ENCODE measurements at regions not wholly inside any gene's neighbourhood (a gene's known extent, or its start where the extent isn't known, plus 50 kb on each side); places are given as distances from the start of the nearest gene placed in this dataset.

GRCh38 chr18:45447355-45448265 lies 167.7 kb upstream of the SLC14A2 start:
- no peak for DNase-seq

DNA sequence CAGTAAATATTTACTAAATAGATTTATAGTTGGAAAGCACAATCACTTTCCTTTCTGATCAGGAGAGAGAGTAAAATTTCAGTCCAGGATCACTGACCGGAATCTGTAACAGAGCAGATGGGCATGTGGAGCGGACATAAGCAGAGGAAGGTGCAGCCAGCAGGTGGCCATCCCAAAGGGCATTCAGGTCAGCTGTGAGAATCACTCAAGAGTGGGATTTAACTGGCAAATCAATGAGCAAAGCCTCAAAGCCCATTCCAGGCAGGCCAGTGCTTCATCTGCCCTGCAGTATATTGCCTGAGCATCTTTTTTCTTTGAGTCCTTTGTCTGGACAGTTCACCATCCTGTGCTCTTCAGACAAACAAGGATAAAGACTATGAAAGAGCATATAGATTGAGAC lies 166.4 kb upstream of the SLC14A2 start:
- no peak for DNase-seq

DNA sequence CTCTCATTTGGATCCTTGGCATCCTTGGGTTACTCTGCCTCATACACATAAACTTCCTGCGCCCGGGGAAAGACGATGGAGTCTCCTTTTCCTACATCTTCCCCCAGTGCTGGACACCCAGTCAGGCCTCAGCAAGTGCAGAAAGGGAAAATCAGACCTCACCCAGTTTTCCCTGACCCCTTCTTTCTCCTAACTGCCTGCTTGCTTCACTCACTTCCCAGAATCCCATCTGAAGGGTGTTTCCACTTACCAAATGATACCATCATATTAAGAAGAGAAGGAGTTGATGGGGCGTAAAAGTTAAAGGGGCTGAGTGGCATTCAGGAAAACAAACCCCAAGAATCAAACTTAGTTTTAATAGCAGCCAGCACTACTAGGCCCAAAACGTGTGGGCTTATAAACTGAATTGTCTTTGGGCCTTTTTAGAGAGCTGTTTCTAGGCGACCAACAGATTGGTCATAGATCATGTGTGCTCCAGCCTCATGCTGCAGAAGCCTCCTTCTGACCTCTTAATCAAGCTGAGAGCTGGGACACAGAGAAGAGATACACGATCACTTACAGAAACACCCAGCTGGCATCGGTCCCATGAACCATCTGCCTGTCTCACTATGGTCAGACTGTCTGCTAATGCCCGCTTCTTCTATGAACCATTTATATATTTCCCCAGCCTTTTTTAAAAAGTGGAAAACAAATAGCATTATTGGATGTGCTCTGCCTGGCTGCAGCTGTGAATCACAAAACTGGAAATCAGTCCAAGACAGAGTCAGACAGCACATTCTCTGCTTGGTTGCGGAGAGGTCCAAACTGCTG lies 165.7 kb upstream of the SLC14A2 start:
- no peak for DNase-seq

DNA sequence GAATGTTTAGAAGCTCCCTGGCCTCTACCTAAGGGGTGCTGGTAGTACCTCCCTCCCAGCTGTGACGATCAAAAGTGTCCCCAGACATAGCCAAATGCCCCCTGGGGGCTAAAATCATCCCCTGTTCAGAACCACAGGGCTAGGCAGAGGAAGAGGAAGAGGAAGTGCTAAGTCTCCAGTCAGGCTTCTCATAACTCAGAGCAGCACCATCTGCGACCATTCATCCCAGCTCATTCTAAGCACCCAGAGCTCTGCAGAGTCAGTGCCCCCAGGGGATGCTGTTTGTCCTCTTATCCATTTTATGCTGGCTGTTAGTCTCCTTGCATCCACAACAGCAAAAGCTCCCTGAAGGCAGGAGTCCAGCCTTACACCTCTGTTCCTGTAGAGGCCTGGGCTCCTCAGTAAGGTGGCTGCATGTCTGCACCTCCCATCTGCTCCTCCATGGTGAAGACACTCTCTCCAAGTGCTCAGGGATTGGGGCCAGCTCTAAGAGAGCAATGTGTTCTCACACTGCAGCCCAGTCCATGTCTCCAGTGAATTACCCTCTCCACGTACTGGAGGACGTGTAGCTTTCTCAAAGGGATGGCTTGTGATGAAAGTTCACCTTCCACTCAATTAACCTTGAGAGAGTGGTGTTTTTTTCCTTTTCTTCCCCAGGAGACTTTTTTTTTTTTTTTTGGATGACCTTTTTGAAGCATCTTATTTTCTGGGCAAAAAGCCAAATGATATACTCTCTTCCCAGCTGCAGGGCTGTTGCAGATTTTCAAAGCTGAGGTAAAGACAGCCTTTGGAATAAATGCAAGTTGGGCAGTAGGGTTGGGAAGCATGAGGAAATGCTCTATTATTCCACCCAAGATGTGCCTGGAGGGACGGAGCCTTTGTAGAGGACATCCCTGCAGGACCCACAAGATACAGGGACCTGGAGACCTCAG lies 158.9 kb upstream of the SLC14A2 start:
- no peak for DNase-seq

DNA sequence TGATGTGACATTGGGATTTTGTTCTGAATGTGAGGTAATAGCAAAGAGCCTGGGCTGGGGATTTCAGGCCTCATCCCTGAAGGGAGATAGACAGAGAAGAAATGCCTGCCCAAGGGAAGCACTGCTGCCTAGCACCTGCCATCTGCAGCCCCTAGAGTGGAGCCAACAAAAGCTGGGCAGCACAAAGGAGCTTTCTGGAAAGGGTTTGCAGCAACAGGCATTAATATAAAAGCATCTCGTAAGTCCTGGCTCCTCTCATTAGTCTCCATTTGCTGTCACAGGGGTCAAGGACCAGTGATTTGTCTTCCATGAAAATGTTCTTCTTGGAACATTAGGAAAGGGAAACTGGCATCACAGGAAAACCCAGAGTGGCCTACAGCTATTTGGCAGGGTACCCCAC lies 157.2 kb upstream of the SLC14A2 start:
- DNase-seq = no peak

DNA sequence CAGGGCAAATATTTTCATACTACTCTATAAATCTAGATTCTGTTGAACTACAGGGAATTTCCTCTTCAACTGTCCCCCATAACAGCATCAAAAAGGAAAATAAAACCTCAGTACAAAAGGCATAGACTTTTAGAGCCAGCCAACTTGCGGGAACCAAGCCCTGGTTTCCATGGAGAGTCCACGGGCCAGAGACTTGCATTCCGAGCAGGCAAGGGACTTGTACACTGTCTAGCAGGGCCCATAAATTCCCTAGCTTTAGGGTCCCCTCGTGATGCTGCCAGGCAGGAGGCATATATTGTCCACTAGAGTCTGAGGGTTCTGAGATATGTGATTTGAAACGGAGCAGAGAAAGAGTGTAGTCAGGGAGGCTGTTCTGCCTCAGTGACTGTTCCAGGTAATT lies 153.1 kb upstream of the SLC14A2 start:
- DNase-seq = no peak

GRCh38 chr18:45463451-45463850 lies 151.8 kb upstream of the SLC14A2 start:
- DNase-seq = no peak

DNA sequence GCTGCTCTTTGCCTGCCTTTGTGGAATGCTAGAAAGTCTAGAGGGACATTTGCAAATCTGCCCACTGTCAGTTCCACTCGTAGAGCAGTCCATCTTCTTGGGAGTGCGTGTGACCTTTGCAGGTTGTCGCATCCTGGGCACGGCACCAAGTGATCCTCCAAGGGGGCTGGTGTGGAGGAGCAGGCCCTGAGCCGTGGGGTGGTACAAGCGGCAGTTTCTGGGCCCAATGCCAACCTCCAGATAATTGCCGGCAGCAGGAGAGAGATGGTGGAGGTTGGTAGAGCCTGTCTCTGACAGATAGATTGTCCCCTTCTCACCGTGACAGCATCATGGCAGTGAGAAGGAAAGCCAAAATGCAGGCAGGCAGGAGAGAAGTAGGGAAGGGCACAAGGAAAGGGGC lies 150.7 kb upstream of the SLC14A2 start:
- DNase-seq = no peak

- no peak for DNase-seq
These were observed 148.0 kb upstream of the SLC14A2 start for GRCh38 chr18:45467293-45467692.

DNA sequence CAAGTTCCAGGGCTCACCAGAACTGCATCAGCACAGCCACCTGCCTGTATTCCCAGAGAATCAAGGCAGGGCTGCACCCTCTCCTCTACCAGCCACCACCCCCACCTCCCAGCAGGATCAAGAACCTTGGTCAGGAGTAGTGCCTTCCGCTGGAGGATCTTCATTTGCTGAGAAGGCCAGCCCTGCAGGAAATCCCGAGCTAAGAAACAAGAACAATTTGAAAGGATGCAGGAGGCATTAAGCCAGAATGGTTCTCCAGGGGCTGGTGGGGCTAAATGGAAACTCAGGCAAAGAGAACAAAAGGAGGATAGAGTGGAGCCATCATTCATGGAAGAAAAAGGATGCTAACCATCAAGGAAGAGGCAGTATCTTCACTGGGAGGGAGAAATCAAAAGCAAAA lies 147.3 kb upstream of the SLC14A2 start:
- DNase-seq = no peak

GRCh38 chr18:45478889-45479288 lies 136.4 kb upstream of the SLC14A2 start:
- no peak for DNase-seq

- no peak for DNase-seq
These were observed 134.9 kb upstream of the SLC14A2 start for GRCh38 chr18:45480219-45481015.

DNA sequence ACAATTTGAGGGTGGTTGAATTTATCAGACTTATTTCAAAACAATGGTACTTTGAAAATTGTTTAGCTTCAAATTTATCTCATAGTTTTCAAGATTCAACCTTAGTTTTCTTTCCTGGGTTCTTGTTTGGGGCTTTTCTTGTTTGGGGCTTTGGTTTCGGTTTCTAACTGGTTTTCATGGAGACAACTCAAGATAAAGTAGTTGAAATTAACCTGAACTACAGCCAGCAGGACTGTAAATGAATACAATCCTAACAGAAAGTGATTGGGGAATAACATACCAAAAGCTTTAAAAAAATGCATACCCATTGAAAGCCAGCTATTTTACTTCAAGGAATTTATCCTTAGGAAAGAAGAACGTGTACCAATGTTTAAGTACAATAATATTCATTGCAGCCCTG lies 133.5 kb upstream of the SLC14A2 start:
- no peak for DNase-seq

DNA sequence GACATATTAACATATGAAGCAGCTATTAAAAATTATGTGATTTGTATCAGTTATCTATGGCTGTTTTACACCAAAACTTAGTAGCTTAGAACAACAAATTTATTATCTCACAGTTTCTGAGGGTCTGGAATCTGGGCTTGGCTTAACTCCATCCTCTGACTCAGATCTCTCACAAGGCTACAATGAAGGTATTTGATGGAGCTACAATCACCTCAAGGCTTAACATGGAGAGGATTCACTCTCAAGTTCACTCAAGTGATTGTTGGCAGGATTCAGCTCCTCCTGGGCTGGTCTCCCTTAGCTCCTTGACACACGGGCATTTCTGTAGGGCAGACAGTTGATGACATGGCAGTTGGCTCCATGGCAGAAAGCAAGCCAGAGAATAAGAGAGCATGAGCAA lies 133.0 kb upstream of the SLC14A2 start:
- DNase-seq = no peak

GRCh38 chr18:45487581-45487980 lies 127.7 kb upstream of the SLC14A2 start:
- no peak for DNase-seq

DNA sequence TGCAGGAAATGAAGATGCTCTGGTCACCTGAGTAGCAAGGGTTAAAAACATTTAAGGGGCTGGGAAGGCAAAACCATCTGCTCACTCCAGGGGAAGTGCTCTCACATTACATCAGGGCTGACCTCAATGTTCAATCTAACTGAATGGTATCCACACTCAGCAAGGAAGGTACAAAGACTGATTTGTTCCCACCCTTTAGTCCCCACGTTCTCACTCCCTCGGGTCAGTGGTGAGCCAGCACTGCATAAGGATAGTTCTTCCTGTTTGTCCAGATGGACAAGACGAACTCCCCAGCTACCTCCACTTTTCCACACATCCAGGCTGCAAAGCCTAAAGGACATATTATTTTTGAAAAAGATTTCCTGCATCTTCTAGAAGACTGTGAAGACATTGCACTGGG lies 126.6 kb upstream of the SLC14A2 start:
- no peak for DNase-seq

DNA sequence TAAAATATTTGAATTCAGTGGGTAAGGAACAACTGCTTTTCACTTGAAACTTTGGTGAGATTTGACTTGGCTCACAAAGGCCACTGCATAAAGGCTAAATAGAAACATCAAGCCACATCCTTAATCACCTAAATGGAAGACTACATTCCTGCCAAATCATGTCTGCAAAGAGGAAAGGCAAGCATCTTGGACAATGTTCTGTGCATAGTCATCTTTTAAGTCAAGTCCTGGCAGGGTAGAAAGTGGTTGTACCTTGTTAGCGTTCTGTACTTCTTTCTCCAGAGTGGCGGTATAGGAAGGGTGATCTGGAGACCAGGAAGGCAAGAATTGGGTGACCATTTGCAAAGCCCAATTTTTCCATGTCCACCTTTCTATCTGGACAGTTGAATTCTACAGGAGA lies 121.4 kb upstream of the SLC14A2 start:
- DNase-seq = no peak

GRCh38 chr18:45494811-45495210 lies 120.5 kb upstream of the SLC14A2 start:
- DNase-seq = no peak

DNA sequence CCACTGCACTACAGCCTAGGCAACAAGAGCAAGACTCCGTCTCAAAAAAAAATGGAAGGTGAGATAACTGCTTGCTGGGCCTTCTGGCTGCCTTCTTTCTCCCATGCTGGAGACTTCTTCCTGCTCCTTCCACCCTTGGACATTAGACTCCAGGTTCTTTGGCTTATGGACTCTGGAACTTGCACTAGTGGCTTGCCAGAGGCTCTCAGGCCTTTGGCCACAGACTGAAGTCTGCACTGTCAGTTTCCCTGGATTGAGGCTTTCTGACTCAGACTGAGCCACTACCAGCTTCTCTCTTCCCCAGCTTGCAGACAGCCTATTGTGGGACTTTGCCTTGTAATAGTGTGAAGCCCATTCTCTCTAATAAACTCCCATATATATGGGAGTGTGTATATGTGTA lies 118.5 kb upstream of the SLC14A2 start:
- DNase-seq = no peak

GRCh38 chr18:45497595-45498286 lies 117.5 kb upstream of the SLC14A2 start:
- DNase-seq = no peak

DNA sequence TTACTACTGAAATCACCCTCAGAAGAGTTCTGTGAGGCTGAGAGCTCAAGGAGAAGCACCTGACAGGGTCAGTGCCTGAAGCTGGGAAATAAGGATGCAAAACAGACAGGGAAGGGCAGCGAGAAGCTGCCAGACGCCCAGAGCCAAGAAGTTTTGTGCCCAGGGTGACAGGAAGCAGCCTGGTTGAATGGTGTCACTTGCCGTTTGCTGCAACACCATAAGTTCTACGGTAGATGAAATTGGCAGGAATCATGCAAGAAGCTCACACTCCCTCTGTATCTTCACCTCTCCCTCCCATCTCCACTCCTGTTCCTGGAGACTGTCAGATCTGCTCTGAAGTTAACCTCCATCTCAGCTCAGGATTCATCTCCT lies 117.0 kb upstream of the SLC14A2 start:
- DNase-seq = no peak

DNA sequence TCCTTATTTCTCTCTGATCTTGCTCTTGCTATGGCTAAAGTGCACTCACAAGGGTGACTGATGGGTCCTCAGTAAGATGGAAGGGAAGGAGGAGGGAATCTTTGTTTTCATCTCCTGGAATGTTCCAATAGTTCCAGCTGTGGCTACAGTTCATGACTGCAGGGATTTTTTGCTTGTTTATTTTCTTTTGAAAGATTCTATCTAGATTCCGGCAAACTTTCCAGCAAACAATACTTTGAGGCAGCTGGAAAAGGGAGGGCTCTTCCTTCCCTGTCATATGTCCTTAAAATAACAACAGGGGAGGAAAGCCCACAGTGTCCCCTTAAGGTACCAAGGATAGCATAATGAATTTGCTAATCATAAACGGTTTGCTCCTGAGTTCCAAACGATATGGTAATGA lies 111.3 kb upstream of the SLC14A2 start:
- no peak for DNase-seq

Data from NCI-H510A (cell line).